ENCODE measurements at regions not wholly inside any gene's neighbourhood (a gene's known extent, or its start where the extent isn't known, plus 50 kb on each side); places are given as distances from the start of the nearest gene placed in this dataset.

DNA sequence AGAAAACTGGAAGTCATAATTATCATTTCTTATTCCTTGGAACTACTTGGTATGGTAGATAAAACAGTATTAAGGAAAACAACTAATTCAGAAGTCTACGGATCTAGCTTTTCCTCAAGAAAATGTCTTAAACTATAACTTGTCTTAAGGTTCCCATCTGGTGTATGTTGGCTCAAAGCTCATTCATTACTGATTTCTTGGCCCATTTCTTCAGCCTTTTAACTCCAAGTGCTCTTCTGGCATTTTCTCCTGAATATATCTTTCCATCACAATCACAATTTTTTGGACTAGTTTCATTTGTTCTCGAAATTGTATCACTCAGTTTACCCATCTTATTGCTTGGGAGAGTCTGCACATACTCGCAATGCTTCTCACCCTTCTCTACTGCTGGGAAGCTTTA lies 150.1 kb downstream of the C12orf50 start:
- no peaks in the 10 kb centered on the region for H3K36me3 ChIP-seq
- H3K9me3 ChIP-seq: no peaks in the 10 kb centered on the region
- no peak overlapping the region for H3K4me3 ChIP-seq (ENCODE audit: low read depth in 1 of 2, low read length in 1 of 2)
- H3K27ac ChIP-seq: no peak overlapping the region
- no peaks in the 10 kb centered on the region for H3K4me1 ChIP-seq (ENCODE audit: control insufficient read depth in 1 of 2, insufficient read depth in 1 of 2, low read depth in 1 of 2, low read length in 1 of 2)
- H3K27me3 ChIP-seq: no peaks in the 10 kb centered on the region
- TF ChIP-seq, protein P1, sequence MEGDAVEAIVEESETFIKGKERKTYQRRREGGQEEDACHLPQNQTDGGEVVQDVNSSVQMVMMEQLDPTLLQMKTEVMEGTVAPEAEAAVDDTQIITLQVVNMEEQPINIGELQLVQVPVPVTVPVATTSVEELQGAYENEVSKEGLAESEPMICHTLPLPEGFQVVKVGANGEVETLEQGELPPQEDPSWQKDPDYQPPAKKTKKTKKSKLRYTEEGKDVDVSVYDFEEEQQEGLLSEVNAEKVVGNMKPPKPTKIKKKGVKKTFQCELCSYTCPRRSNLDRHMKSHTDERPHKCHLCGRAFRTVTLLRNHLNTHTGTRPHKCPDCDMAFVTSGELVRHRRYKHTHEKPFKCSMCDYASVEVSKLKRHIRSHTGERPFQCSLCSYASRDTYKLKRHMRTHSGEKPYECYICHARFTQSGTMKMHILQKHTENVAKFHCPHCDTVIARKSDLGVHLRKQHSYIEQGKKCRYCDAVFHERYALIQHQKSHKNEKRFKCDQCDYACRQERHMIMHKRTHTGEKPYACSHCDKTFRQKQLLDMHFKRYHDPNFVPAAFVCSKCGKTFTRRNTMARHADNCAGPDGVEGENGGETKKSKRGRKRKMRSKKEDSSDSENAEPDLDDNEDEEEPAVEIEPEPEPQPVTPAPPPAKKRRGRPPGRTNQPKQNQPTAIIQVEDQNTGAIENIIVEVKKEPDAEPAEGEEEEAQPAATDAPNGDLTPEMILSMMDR (IDR thresholded peaks at IDR 0.05): no peak

DNA sequence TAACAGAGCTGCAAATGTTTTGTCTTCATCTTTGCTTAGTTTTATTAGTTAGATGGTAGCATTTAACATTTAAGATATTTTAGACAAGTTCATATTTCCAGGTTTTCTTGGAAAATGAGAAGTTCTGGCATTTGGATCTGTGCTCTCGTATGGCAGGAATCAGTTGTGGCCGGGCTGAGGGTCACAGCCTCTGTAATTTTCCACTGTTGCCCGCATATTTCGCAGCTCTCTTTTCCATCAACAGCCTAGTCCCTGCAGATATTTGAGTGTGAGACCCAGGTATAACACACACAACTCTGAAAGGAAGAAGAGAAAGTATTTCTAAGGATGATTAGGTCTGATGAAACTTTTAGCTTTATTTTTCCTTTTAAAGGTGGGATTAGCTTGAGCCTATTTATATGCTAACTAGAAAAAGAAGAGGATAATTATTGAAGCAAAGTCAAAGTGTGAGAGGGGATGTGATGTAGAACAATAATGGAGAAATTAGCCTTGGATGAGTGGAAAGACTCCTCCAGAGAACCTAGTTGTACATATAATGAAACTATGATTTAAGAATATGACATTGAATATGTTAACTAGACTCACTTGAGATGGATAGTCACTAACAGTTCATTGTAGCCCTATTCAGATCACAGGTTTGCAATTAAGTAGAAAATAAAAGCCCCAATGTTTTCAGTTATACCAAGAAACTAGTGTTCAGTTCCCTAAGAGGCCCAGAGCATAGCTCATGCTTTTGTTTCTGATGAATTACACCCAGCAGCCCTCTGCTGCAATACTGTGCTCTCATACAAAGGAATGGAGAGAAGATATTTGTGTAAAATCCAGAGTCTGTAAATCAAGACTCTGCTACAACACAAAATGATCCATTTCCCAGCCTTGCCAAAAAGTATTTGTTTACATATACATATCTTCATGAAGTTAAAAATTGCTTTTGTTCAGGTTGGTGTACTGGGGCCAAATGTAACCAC lies 158.4 kb downstream of the C12orf50 start:
- no peaks in the 10 kb centered on the region for H3K36me3 ChIP-seq
- no peaks in the 10 kb centered on the region for H3K9me3 ChIP-seq
- H3K4me3 ChIP-seq (ENCODE audit: low read depth in 1 of 2, low read length in 1 of 2): no peak overlapping the region
- H3K27me3 ChIP-seq: no peaks in the 10 kb centered on the region
- no peak overlapping the region for H3K27ac ChIP-seq
- H3K4me1 ChIP-seq (ENCODE audit: control insufficient read depth in 1 of 2, insufficient read depth in 1 of 2, low read depth in 1 of 2, low read length in 1 of 2): no peaks in the 10 kb centered on the region
- TF ChIP-seq, protein P1 (IDR thresholded peaks at IDR 0.05): no peak

DNA sequence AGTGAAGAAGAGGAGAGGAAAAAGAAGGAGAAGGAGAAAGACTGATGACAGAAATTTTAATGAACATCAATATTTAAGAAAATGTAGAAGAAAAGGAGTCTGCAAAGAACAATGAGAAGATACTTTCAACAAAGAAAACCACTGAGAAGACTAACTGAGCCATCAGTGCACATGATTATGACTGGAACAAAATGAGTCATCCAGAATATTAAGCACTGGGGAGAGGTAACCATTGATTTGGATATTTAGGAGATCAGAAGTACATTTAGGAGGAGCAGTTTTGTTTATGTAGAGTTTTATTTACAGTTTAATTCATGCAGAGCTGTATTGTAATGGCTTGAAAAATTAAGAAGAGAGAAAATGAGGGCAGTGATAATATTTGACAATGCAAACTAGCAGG lies 159.1 kb downstream of the C12orf50 start:
- Histone ChIP-seq H3K36me3 (no peaks in the 10 kb centered on the region), H3K27ac (no peak overlapping the region), H3K4me3 (ENCODE audit: low read depth in 1 of 2, low read length in 1 of 2) (no peak overlapping the region), H3K4me1 (ENCODE audit: control insufficient read depth in 1 of 2, insufficient read depth in 1 of 2, low read depth in 1 of 2, low read length in 1 of 2) (no peaks in the 10 kb centered on the region), H3K27me3 (no peaks in the 10 kb centered on the region), H3K9me3 (no peaks in the 10 kb centered on the region)
- TF ChIP-seq, protein P1 (IDR thresholded peaks at IDR 0.05): no peak

DNA sequence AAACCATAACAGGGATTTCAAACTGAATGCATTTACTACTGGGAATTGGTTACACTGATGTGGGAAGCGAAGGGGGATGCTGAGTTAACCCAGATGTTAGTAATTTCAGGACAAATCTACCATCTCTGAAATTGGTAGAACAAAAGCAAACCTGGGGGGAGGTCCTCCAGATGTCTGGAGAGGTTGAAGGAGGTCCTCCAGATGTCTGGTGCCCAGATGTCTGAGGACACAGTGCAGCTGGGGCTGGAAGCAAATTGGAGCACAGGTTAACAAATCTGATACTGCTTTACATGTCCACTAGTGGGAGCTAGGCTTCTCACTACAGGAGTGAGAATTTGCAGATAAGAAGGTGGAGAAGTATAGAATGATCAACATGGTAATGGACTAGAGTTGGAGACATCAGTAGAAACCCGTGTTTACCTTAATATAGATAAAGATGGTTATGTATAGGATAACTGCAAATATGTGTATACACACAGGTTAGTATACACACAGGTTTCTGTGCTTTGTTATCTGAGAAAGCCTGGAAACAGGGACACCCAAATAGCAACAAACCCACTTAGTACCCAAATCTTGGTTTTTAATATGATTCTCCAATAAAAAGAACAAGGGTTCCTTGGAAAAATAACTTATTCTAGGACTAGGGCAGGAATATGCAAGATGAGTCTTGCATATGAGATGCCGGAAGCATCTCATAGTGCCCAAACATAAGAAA lies 162.5 kb downstream of the C12orf50 start:
- H3K36me3 ChIP-seq: no peaks in the 10 kb centered on the region
- H3K4me3 ChIP-seq (ENCODE audit: low read depth in 1 of 2, low read length in 1 of 2): no peak overlapping the region
- no peaks in the 10 kb centered on the region for H3K9me3 ChIP-seq
- H3K27me3 ChIP-seq: no peaks in the 10 kb centered on the region
- TF ChIP-seq, protein P1 (IDR thresholded peaks at IDR 0.05): no peak
- H3K4me1 ChIP-seq (ENCODE audit: control insufficient read depth in 1 of 2, insufficient read depth in 1 of 2, low read depth in 1 of 2, low read length in 1 of 2): no peaks in the 10 kb centered on the region
- H3K27ac ChIP-seq: no peak overlapping the region

DNA sequence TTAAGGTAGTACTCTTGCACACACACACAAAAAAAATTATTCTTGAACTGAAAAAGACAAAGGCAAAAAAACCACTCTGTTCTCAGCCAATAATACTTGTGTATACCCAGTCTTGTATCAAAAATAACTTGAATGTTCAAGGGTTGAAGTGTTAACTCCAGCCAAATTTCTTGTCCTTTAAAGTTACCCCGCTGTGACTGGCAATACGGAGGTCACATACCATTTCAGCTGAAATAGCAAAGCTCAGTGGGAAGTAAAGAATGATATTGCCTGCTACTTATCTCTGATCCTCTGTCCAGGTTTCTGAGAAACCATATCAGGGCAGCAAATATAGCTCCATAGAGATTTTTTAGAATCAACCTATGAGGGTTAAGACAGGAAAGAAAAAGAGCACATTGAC lies 167.4 kb downstream of the C12orf50 start:
- no peaks in the 10 kb centered on the region for H3K36me3 ChIP-seq
- no peak overlapping the region for H3K4me3 ChIP-seq (ENCODE audit: low read depth in 1 of 2, low read length in 1 of 2)
- no peak overlapping the region for H3K27ac ChIP-seq
- H3K27me3 ChIP-seq: no peaks in the 10 kb centered on the region
- TF ChIP-seq, protein P1 (IDR thresholded peaks at IDR 0.05): no peak
- no peaks in the 10 kb centered on the region for H3K4me1 ChIP-seq (ENCODE audit: control insufficient read depth in 1 of 2, insufficient read depth in 1 of 2, low read depth in 1 of 2, low read length in 1 of 2)
- no peaks in the 10 kb centered on the region for H3K9me3 ChIP-seq
